GM23338 (cell line): ENCODE measurements at regions not wholly inside any gene's neighbourhood (a gene's known extent, or its start where the extent isn't known, plus 50 kb on each side); places are given as distances from the start of the nearest gene placed in this dataset.

Experiments
- ATAC-seq: fragments of 200-7000 bp; cut with Tn5 transposase; 3 replicates; pipeline ENCODE4 v1.9.1; 2020
- DNase-seq: peaks from one replicate; pipeline ENCODE4 v3.0.0-alpha.2; 2015; ENCODE audit warnings: low spot score
- H2AFZ ChIP-seq: fragments of 200-600 bp; sonication (generic); 2 replicates; pipeline ENCODE4 v1.8.0; 2016; ENCODE audit warnings: antibody characterized with exemption, mild to moderate bottlenecking, moderate library complexity
- H3F3A ChIP-seq: fragments of 200-600 bp; sonication (generic); replicated peaks from 2 replicates; pipeline ENCODE4 v1.8.0; 2017; ENCODE audit warnings: antibody characterized with exemption, mixed run types, low read depth
- H3K27ac ChIP-seq: fragments of 200-600 bp; sonication (generic); 2 replicates; pipeline ENCODE4 v1.6.1; 2016; ENCODE audit warnings: low read depth
- H3K27me3 ChIP-seq: fragments of 200-600 bp; sonication (generic); 2 replicates; pipeline ENCODE4 v1.8.0; 2016; ENCODE audit warnings: mild to moderate bottlenecking, mixed run types, moderate library complexity; ENCODE audit not compliant: insufficient read depth
- H3K36me3 ChIP-seq: fragments of 200-600 bp; sonication (generic); 2 replicates; pipeline ENCODE4 v1.8.0; 2016; ENCODE audit warnings: mild to moderate bottlenecking; ENCODE audit not compliant: insufficient read depth
- H3K4me1 ChIP-seq: fragments of 200-600 bp; sonication (generic); 2 replicates; pipeline ENCODE4 v1.8.0; 2016; ENCODE audit warnings: mild to moderate bottlenecking, moderate library complexity; ENCODE audit not compliant: insufficient read depth
- H3K4me2 ChIP-seq: fragments of 200-600 bp; sonication (generic); 2 replicates; pipeline ENCODE4 v1.7.1; 2017; ENCODE audit warnings: mixed run types
- H3K4me3 ChIP-seq: fragments of 200-600 bp; sonication (generic); 2 replicates; pipeline ENCODE4 v1.6.1; 2016; ENCODE audit warnings: mixed run types
- H3K79me2 ChIP-seq: fragments of 200-600 bp; sonication (generic); replicated peaks from 2 replicates; pipeline ENCODE4 v1.8.0; 2017; ENCODE audit warnings: mild to moderate bottlenecking; ENCODE audit not compliant: insufficient read depth
- H3K9me2 ChIP-seq: fragments of 200-600 bp; sonication (generic); 2 replicates; pipeline ENCODE4 v1.8.0; 2017; ENCODE audit not compliant: insufficient read depth
- H4K20me1 ChIP-seq: fragments of 200-600 bp; sonication (generic); replicated peaks from 2 replicates; pipeline ENCODE4 v1.8.0; 2017; ENCODE audit warnings: mild to moderate bottlenecking; ENCODE audit not compliant: insufficient read depth
- H3K27ac Mint-ChIP-seq: 2 replicates; pipeline ENCODE4 v1.8.0; 2020; ENCODE audit warnings: inconsistent platforms, mild to moderate bottlenecking, moderate library complexity, mixed read lengths
- H3K27me3 Mint-ChIP-seq: 3 replicates; pipeline ENCODE4 v1.8.0; 2022; ENCODE audit warnings: low read depth, mild to moderate bottlenecking, moderate library complexity, mixed read lengths, inconsistent platforms; ENCODE audit not compliant: insufficient read depth, poor library complexity
- H3K36me3 Mint-ChIP-seq: 3 replicates; pipeline ENCODE4 v1.8.0; 2021; ENCODE audit warnings: low read depth, mild to moderate bottlenecking, inconsistent platforms, moderate library complexity, mixed read lengths
- H3K4me1 Mint-ChIP-seq: 3 replicates; pipeline ENCODE4 v1.8.0; 2020; ENCODE audit warnings: mild to moderate bottlenecking, inconsistent platforms, mixed read lengths
- H3K4me3 Mint-ChIP-seq: 3 replicates; pipeline ENCODE4 v1.8.0; 2021; ENCODE audit warnings: moderate library complexity, mild to moderate bottlenecking, inconsistent platforms, mixed read lengths
- H3K9me3 Mint-ChIP-seq: 3 replicates; pipeline ENCODE4 v1.8.0; 2020; ENCODE audit warnings: moderate library complexity, mild to moderate bottlenecking, inconsistent platforms, mixed read lengths
- CREB1 ChIP-seq: fragments of 250-450 bp; sonication (Bioruptor Pico); IDR thresholded peaks from 2 replicates; pipeline ENCODE4 v1.5.0; 2020; ENCODE audit warnings: low read depth, mild to moderate bottlenecking, moderate library complexity
- ETS1 ChIP-seq: IDR thresholded peaks from 2 replicates; pipeline ENCODE4 v1.6.1; 2016; ENCODE audit warnings: antibody characterized with exemption
- EZH2 ChIP-seq: fragments of 200-600 bp; sonication (generic); IDR thresholded peaks from one replicate; pipeline ENCODE4 v1.8.0; 2017; ENCODE audit warnings: antibody characterized with exemption, mild to moderate bottlenecking, low read depth; ENCODE audit not compliant: unreplicated experiment
- EZH2phosphoT487 ChIP-seq: fragments of 200-600 bp; sonication (generic); IDR thresholded peaks from one replicate; pipeline ENCODE4 v1.8.1; 2018; ENCODE audit warnings: antibody characterized with exemption; ENCODE audit not compliant: unreplicated experiment
- JUNB ChIP-seq: IDR thresholded peaks from one replicate; pipeline ENCODE4 v1.6.1; 2016; ENCODE audit warnings: antibody characterized with exemption; ENCODE audit not compliant: unreplicated experiment
- NANOG ChIP-seq: IDR thresholded peaks from 2 replicates; pipeline ENCODE4 v1.6.1; 2016; ENCODE audit warnings: antibody characterized with exemption, borderline replicate concordance
- POLR2AphosphoS5 ChIP-seq: IDR thresholded peaks from 2 replicates; pipeline ENCODE4 v1.6.1; 2016; ENCODE audit warnings: antibody characterized with exemption, low read depth
- REST ChIP-seq: IDR thresholded peaks from one replicate; pipeline ENCODE4 v1.6.1; 2018; ENCODE audit warnings: antibody characterized with exemption; ENCODE audit not compliant: unreplicated experiment
- STAT1 ChIP-seq: IDR thresholded peaks from one replicate; pipeline ENCODE4 v1.6.1; 2016; ENCODE audit warnings: antibody characterized with exemption; ENCODE audit not compliant: unreplicated experiment
- ZNF114 ChIP-seq: fragments of 250-450 bp; sonication (Bioruptor Pico); IDR thresholded peaks from 2 replicates; pipeline ENCODE4 v1.5.0; 2020; ENCODE audit warnings: mild to moderate bottlenecking, moderate library complexity
- ZNF331 ChIP-seq: fragments of 250-450 bp; sonication (Bioruptor Pico); IDR thresholded peaks from 2 replicates; pipeline ENCODE4 v1.5.0; 2020; ENCODE audit warnings: low read depth, mild to moderate bottlenecking, moderate library complexity
- TF ChIP-seq, protein P1 (sequence below), 2 experiments: fragments of 200-600 bp in 1 of 2; sonication (generic) in 1 of 2; conservative IDR thresholded peaks; 2 replicates each; pipeline versions ENCODE4 v1.5.1 to v1.6.1; 2016 to 2017; ENCODE audit warnings: antibody characterized with exemption in 2 of 2, low read depth in 2 of 2, mild to moderate bottlenecking in 2 of 2, moderate library complexity in 1 of 2
- TF ChIP-seq, protein P2 (sequence below): fragments of 250-450 bp; sonication (Bioruptor Pico); IDR thresholded peaks from 2 replicates; pipeline ENCODE4 v1.5.0; 2020; ENCODE audit warnings: mild to moderate bottlenecking, moderate library complexity

GRCh38 chrX:65607070-65607742 lies 60.2 kb upstream of the MSN start:
- no peaks in the 10 kb centered on the region for H3K79me2 ChIP-seq
- Mint-ChIP-seq H3K4me3 (no peak overlapping the region), H3K36me3 (no peaks in the 10 kb centered on the region), H3K9me3 (no peaks in the 10 kb centered on the region), H3K27me3 (no peaks in the 10 kb centered on the region), H3K27ac (no peak overlapping the region), H3K4me1 (no peaks in the 10 kb centered on the region)
- no peak for ATAC-seq
- no peaks in the 10 kb centered on the region for H3K27me3 ChIP-seq
- DNase-seq: no peak
- H3F3A ChIP-seq: no peaks in the 10 kb centered on the region
- no peaks in the 10 kb centered on the region for H3K9me2 ChIP-seq
- no peak overlapping the region for H3K4me3 ChIP-seq
- H3K27ac ChIP-seq: no peak overlapping the region
- H3K4me1 ChIP-seq: no peaks in the 10 kb centered on the region
- H4K20me1 ChIP-seq: no peaks in the 10 kb centered on the region
- H3K36me3 ChIP-seq: no peaks in the 10 kb centered on the region
- no peak overlapping the region for H3K4me2 ChIP-seq
- H2AFZ ChIP-seq: no peak overlapping the region
- TF ChIP-seq EZH2 (no peak), NANOG (no peak), JUNB (no peak), CREB1 (no peak), ZNF114 (CRISPR knock-in tag) (no peak), STAT1 (no peak), ETS1 (no peak), ZNF331 (CRISPR knock-in tag) (no peak), EZH2phosphoT487 (no peak), REST (no peak), POLR2AphosphoS5 (no peak)
- TF ChIP-seq, protein P1, sequence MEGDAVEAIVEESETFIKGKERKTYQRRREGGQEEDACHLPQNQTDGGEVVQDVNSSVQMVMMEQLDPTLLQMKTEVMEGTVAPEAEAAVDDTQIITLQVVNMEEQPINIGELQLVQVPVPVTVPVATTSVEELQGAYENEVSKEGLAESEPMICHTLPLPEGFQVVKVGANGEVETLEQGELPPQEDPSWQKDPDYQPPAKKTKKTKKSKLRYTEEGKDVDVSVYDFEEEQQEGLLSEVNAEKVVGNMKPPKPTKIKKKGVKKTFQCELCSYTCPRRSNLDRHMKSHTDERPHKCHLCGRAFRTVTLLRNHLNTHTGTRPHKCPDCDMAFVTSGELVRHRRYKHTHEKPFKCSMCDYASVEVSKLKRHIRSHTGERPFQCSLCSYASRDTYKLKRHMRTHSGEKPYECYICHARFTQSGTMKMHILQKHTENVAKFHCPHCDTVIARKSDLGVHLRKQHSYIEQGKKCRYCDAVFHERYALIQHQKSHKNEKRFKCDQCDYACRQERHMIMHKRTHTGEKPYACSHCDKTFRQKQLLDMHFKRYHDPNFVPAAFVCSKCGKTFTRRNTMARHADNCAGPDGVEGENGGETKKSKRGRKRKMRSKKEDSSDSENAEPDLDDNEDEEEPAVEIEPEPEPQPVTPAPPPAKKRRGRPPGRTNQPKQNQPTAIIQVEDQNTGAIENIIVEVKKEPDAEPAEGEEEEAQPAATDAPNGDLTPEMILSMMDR (conservative IDR thresholded peaks at IDR 0.05; ENCODE audit: low read depth in 2 of 2): no peak
- TF ChIP-seq, protein P2, sequence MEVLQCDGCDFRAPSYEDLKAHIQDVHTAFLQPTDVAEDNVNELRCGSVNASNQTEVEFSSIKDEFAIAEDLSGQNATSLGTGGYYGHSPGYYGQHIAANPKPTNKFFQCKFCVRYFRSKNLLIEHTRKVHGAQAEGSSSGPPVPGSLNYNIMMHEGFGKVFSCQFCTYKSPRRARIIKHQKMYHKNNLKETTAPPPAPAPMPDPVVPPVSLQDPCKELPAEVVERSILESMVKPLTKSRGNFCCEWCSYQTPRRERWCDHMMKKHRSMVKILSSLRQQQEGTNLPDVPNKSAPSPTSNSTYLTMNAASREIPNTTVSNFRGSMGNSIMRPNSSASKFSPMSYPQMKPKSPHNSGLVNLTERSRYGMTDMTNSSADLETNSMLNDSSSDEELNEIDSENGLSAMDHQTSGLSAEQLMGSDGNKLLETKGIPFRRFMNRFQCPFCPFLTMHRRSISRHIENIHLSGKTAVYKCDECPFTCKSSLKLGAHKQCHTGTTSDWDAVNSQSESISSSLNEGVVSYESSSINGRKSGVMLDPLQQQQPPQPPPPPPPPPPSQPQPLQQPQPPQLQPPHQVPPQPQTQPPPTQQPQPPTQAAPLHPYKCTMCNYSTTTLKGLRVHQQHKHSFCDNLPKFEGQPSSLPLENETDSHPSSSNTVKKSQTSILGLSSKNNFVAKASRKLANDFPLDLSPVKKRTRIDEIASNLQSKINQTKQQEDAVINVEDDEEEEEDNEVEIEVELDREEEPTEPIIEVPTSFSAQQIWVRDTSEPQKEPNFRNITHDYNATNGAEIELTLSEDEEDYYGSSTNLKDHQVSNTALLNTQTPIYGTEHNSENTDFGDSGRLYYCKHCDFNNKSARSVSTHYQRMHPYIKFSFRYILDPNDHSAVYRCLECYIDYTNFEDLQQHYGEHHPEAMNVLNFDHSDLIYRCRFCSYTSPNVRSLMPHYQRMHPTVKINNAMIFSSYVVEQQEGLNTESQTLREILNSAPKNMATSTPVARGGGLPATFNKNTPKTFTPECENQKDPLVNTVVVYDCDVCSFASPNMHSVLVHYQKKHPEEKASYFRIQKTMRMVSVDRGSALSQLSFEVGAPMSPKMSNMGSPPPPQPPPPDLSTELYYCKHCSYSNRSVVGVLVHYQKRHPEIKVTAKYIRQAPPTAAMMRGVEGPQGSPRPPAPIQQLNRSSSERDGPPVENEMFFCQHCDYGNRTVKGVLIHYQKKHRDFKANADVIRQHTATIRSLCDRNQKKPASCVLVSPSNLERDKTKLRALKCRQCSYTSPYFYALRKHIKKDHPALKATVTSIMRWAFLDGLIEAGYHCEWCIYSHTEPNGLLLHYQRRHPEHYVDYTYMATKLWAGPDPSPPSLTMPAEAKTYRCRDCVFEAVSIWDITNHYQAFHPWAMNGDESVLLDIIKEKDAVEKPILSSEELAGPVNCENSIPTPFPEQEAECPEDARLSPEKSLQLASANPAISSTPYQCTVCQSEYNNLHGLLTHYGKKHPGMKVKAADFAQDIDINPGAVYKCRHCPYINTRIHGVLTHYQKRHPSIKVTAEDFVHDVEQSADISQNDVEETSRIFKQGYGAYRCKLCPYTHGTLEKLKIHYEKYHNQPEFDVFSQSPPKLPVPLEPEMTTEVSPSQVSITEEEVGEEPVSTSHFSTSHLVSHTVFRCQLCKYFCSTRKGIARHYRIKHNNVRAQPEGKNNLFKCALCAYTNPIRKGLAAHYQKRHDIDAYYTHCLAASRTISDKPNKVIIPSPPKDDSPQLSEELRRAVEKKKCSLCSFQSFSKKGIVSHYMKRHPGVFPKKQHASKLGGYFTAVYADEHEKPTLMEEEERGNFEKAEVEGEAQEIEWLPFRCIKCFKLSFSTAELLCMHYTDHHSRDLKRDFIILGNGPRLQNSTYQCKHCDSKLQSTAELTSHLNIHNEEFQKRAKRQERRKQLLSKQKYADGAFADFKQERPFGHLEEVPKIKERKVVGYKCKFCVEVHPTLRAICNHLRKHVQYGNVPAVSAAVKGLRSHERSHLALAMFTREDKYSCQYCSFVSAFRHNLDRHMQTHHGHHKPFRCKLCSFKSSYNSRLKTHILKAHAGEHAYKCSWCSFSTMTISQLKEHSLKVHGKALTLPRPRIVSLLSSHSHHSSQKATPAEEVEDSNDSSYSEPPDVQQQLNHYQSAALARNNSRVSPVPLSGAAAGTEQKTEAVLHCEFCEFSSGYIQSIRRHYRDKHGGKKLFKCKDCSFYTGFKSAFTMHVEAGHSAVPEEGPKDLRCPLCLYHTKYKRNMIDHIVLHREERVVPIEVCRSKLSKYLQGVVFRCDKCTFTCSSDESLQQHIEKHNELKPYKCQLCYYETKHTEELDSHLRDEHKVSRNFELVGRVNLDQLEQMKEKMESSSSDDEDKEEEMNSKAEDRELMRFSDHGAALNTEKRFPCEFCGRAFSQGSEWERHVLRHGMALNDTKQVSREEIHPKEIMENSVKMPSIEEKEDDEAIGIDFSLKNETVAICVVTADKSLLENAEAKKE (CRISPR knock-in tag): no peak
